C4-2B (cell line): ENCODE measurements at regions not wholly inside any gene's neighbourhood (a gene's known extent, or its start where the extent isn't known, plus 50 kb on each side); places are given as distances from the start of the nearest gene placed in this dataset.

ENCODE experiments used
- CTCF ChIP-seq: fragments of 450-650 bp; conservative IDR thresholded peaks from 2 replicates; pipeline ENCODE4 v1.5.1; 2017; ENCODE audit warnings: mild to moderate bottlenecking
- ZFX ChIP-seq: fragments of 450-650 bp; IDR thresholded peaks from 2 replicates; pipeline ENCODE4 v1.6.1; 2017

- TF ChIP-seq CTCF: no peak
- no peak for TF ChIP-seq ZFX
These were observed 1043.8 kb downstream of the PLA2G4A start for GRCh38 chr1:187872550-187872949.
